ENCODE measurements at regions not wholly inside any gene's neighbourhood (a gene's known extent, or its start where the extent isn't known, plus 50 kb on each side); places are given as distances from the start of the nearest gene placed in this dataset.

GRCh38 chr5:115354246-115354645, 57.8 kb upstream of the CCDC112 start:
- TF ChIP-seq POLR2A (IDR thresholded peaks at IDR 0.05; ENCODE audit: low read depth, low read length) (no peak), POLR2AphosphoS5 (IDR thresholded peaks at IDR 0.05; ENCODE audit: low read depth, low read length) (no peak)

Measured in GM12892 (cell line).